Endothelial cell of umbilical vein (primary cell): ENCODE measurements at regions not wholly inside any gene's neighbourhood (a gene's known extent, or its start where the extent isn't known, plus 50 kb on each side); places are given as distances from the start of the nearest gene placed in this dataset.

Source experiments
- CTCF ChIP-seq, 2 donors: IDR thresholded peaks; 1 replicate in 1 of 2; 2 replicates in 1 of 2; pipeline ENCODE4 v1.5.1; 2011; ENCODE audit warnings: low read length in 2 of 2, mild to moderate bottlenecking in 2 of 2, moderate library complexity in 2 of 2, control low read depth in 1 of 2, inconsistent platforms in 1 of 2, low read depth in 1 of 2; ENCODE audit not compliant: insufficient read depth in 1 of 2; ENCODE audit errors: extremely low read depth in 1 of 2
- EZH2 ChIP-seq: IDR thresholded peaks from 2 replicates; pipeline ENCODE4 v1.6.1; 2012; ENCODE audit warnings: borderline replicate concordance, low read depth, mild to moderate bottlenecking, moderate library complexity, low read length, inconsistent platforms; ENCODE audit not compliant: severe bottlenecking
- JUN ChIP-seq: IDR thresholded peaks from 2 replicates; pipeline ENCODE4 v1.6.1; 2011; ENCODE audit warnings: borderline replicate concordance, low read depth; ENCODE audit not compliant: insufficient read length, insufficient read depth
- MYC ChIP-seq: IDR thresholded peaks from one replicate; pipeline ENCODE4 v1.6.1; 2011; ENCODE audit warnings: mild to moderate bottlenecking, low read depth, low read length
- POLR2A ChIP-seq: IDR thresholded peaks from 2 replicates; pipeline ENCODE4 v1.6.1; 2012; ENCODE audit warnings: low read depth, mild to moderate bottlenecking, control low read depth, low read length
- POLR2AphosphoS5 ChIP-seq: IDR thresholded peaks from 2 replicates; pipeline ENCODE4 v1.6.1; 2012; ENCODE audit warnings: low read depth, mild to moderate bottlenecking, control low read depth, low read length, moderate library complexity; ENCODE audit not compliant: insufficient read depth

- TF ChIP-seq CTCF (IDR thresholded peaks at IDR 0.05; ENCODE audit: extremely low read depth in 1 of 2, insufficient read depth in 1 of 2, low read depth in 1 of 2, low read length in 2 of 2) (no peak), MYC (no peak), POLR2A (no peak), EZH2 (no peak), JUN (no peak), POLR2AphosphoS5 (no peak)
Observed at GRCh38 chr4:28228561-28229491, 1368.2 kb downstream of the STIM2 start.
